Hematopoietic multipotent progenitor cell (in vitro differentiated cells): ENCODE measurements at regions not wholly inside any gene's neighbourhood (a gene's known extent, or its start where the extent isn't known, plus 50 kb on each side); places are given as distances from the start of the nearest gene placed in this dataset.

Source experiments
- DNase-seq, 3 donors: peaks; one replicate each; pipeline ENCODE4 v3.0.0-alpha.2; 2011 to 2015; ENCODE audit warnings: low read depth in 2 of 3, low spot score in 2 of 3

- DNase-seq = no peak
Measured at GRCh38 chr5:158143081-158143480, 284.1 kb upstream of the CLINT1 start.

- no peak for DNase-seq
Measured at GRCh38 chr5:158142156-158142555, 283.2 kb upstream of the CLINT1 start.

- DNase-seq = no peak
Measured at GRCh38 chr5:158140120-158140731, 281.3 kb upstream of the CLINT1 start.

- DNase-seq = no peak
Measured at GRCh38 chr5:158139161-158139560, 280.2 kb upstream of the CLINT1 start.

GRCh38 chr5:158135682-158136179, 276.8 kb upstream of the CLINT1 start:
- no peak for DNase-seq

GRCh38 chr5:158133369-158133768, 274.4 kb upstream of the CLINT1 start:
- no peak for DNase-seq

- DNase-seq = no peak
Measured at GRCh38 chr5:158127536-158127935, 268.6 kb upstream of the CLINT1 start.

- DNase-seq = no peak
Measured at GRCh38 chr5:158126442-158127405, 267.8 kb upstream of the CLINT1 start.

GRCh38 chr5:158124606-158125316, 265.8 kb upstream of the CLINT1 start:
- DNase-seq = no peak

GRCh38 chr5:158123595-158123994, 264.6 kb upstream of the CLINT1 start:
- DNase-seq = no peak

- no peak for DNase-seq
Measured at GRCh38 chr5:158121678-158122077, 262.7 kb upstream of the CLINT1 start.

- no peak for DNase-seq
Measured at GRCh38 chr5:158120760-158121159, 261.8 kb upstream of the CLINT1 start.

- peak in 1 of 3 donors; percentile 40 for DNase-seq
Measured at GRCh38 chr5:158119961-158120723, 261.2 kb upstream of the CLINT1 start.

- no peak for DNase-seq
Measured at GRCh38 chr5:158117467-158118160, 258.7 kb upstream of the CLINT1 start.

GRCh38 chr5:158116965-158117364, 258.0 kb upstream of the CLINT1 start:
- DNase-seq = peak in 1 of 3 donors; percentile 9

GRCh38 chr5:158115468-158115867, 256.5 kb upstream of the CLINT1 start:
- DNase-seq = no peak

- no peak for DNase-seq
Measured at GRCh38 chr5:158108177-158108576, 249.2 kb upstream of the CLINT1 start.

GRCh38 chr5:158100373-158100888, 241.5 kb upstream of the CLINT1 start:
- DNase-seq = no peak

GRCh38 chr5:158099571-158100105, 240.7 kb upstream of the CLINT1 start:
- DNase-seq = no peak
